K562 (cell line): ENCODE measurements at regions not wholly inside any gene's neighbourhood (a gene's known extent, or its start where the extent isn't known, plus 50 kb on each side); places are given as distances from the start of the nearest gene placed in this dataset.

ENCODE experiments used
- CC2D1A ChIP-seq: fragments of 450-650 bp; IDR thresholded peaks from 2 replicates; pipeline ENCODE4 v1.6.1; 2017; ENCODE audit warnings: mild to moderate bottlenecking
- EZH2 ChIP-seq: IDR thresholded peaks from 2 replicates; pipeline ENCODE4 v1.6.1; 2012; ENCODE audit warnings: low read depth, mild to moderate bottlenecking, inconsistent platforms, low read length, borderline replicate concordance
- HMGXB4 ChIP-seq: sonication (generic); formaldehyde crosslinking; IDR thresholded peaks from 2 replicates; pipeline ENCODE4 v1.8.1; 2023; ENCODE audit warnings: mild to moderate bottlenecking, missing genetic modification reagents
- HNRNPH1 ChIP-seq: fragments of 200-400 bp; formaldehyde crosslinking; optimal IDR thresholded peaks from 2 replicates; pipeline ENCODE3; 2017; ENCODE audit warnings: low read depth, mild to moderate bottlenecking, low read length, moderate library complexity
- HNRNPK ChIP-seq: fragments of 200-400 bp; formaldehyde crosslinking; IDR thresholded peaks from one replicate; pipeline ENCODE4 v1.6.1; 2018; ENCODE audit warnings: mild to moderate bottlenecking, low read depth, low read length; ENCODE audit not compliant: poor library complexity, severe bottlenecking
- JUNB ChIP-seq: fragments of 450-650 bp; formaldehyde crosslinking; conservative IDR thresholded peaks from 2 replicates; pipeline ENCODE4 v1.4.0; 2020; ENCODE audit warnings: mild to moderate bottlenecking
- POLR2A ChIP-seq: fragments of 450-650 bp; conservative IDR thresholded peaks from 2 replicates; pipeline ENCODE4 v1.6.1; 2016
- POLR2AphosphoS5 ChIP-seq: IDR thresholded peaks from 2 replicates; pipeline ENCODE4 v1.6.1; 2011; ENCODE audit warnings: mild to moderate bottlenecking, low read depth, low read length, moderate library complexity; ENCODE audit not compliant: control insufficient read depth, insufficient read depth
- SP2 ChIP-seq: IDR thresholded peaks from 2 replicates; pipeline ENCODE4 v1.6.1; 2011; ENCODE audit warnings: mild to moderate bottlenecking, low read depth, low read length, moderate library complexity; ENCODE audit not compliant: poor library complexity, severe bottlenecking; ENCODE audit errors: extremely low read depth
- ZNF586 ChIP-seq: fragments of 450-650 bp; formaldehyde crosslinking; conservative IDR thresholded peaks from 2 replicates; pipeline ENCODE4 v1.4.0; 2020; ENCODE audit warnings: mild to moderate bottlenecking, moderate library complexity
- TF ChIP-seq, protein P1 (sequence below), 3 experiments: IDR thresholded peaks in 2 of 3; conservative IDR thresholded peaks in 1 of 3; 2 replicates each; pipeline ENCODE4 v1.5.1; 2011 to 2012; ENCODE audit warnings: low read length in 3 of 3, mild to moderate bottlenecking in 3 of 3, control low read depth in 2 of 3, improper control_type of control experiment in 1 of 3, inconsistent platforms in 1 of 3, low read depth in 1 of 3, mixed read lengths in 1 of 3, moderate library complexity in 1 of 3; ENCODE audit not compliant: insufficient read depth in 2 of 3

DNA sequence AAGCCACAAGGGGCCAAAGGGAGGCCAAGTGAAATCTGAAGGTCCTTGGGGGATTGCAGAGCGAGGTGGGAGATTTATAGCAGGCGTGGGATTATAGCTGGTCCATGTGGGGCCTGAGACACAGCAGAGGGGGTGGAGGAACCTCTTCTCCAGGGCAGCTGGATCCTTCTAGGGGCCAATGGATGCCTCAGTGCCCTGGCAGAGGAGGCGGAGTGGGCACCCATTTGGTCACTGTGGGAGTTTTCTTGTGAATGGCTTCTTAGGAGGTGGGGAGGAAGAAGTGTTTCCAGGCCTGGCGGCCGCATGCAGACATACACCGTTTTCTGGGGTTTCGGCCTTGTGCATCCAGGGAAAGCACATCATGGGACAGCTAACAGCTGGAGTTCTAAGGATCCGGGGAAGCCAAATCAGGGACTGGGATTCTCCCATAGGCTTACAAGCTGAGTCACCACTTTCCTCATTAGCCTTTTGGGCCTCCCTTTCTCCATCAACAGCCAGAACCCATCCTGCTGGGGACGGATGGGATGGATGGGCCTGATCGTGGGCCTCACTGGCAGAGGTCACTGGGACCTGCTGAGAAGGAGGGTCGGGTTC lies 76.5 kb downstream of the RHOU start:
- no peak for TF ChIP-seq CC2D1A
- TF ChIP-seq ZNF586 (CRISPR knock-in tag), result no peak
- no peak for TF ChIP-seq JUNB (CRISPR knock-in tag)
- TF ChIP-seq EZH2, result no peak
- TF ChIP-seq HMGXB4 (CRISPR knock-in tag), result no peak
- TF ChIP-seq POLR2AphosphoS5, result no peak
- TF ChIP-seq HNRNPH1, result no peak
- no peak for TF ChIP-seq SP2
- TF ChIP-seq POLR2A, result no peak
- TF ChIP-seq HNRNPK, result no peak
- TF ChIP-seq, protein P1, sequence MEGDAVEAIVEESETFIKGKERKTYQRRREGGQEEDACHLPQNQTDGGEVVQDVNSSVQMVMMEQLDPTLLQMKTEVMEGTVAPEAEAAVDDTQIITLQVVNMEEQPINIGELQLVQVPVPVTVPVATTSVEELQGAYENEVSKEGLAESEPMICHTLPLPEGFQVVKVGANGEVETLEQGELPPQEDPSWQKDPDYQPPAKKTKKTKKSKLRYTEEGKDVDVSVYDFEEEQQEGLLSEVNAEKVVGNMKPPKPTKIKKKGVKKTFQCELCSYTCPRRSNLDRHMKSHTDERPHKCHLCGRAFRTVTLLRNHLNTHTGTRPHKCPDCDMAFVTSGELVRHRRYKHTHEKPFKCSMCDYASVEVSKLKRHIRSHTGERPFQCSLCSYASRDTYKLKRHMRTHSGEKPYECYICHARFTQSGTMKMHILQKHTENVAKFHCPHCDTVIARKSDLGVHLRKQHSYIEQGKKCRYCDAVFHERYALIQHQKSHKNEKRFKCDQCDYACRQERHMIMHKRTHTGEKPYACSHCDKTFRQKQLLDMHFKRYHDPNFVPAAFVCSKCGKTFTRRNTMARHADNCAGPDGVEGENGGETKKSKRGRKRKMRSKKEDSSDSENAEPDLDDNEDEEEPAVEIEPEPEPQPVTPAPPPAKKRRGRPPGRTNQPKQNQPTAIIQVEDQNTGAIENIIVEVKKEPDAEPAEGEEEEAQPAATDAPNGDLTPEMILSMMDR (IDR thresholded peaks at IDR 0.05 in 2 of 3, conservative IDR thresholded peaks at IDR 0.05 in 1 of 3; ENCODE audit: insufficient read depth in 2 of 3, low read depth in 1 of 3, low read length in 3 of 3), result no peak
